ENCODE measurements at regions not wholly inside any gene's neighbourhood (a gene's known extent, or its start where the extent isn't known, plus 50 kb on each side); places are given as distances from the start of the nearest gene placed in this dataset.
A peak's percentile ranks its signal among the peaks of the same experiment; 100 is the strongest.
"Not testable (repeated sequence)": the region's sequence is repeated elsewhere in the genome, so short reads cannot be mapped to it uniquely, and the experiment has no call there.

DNA sequence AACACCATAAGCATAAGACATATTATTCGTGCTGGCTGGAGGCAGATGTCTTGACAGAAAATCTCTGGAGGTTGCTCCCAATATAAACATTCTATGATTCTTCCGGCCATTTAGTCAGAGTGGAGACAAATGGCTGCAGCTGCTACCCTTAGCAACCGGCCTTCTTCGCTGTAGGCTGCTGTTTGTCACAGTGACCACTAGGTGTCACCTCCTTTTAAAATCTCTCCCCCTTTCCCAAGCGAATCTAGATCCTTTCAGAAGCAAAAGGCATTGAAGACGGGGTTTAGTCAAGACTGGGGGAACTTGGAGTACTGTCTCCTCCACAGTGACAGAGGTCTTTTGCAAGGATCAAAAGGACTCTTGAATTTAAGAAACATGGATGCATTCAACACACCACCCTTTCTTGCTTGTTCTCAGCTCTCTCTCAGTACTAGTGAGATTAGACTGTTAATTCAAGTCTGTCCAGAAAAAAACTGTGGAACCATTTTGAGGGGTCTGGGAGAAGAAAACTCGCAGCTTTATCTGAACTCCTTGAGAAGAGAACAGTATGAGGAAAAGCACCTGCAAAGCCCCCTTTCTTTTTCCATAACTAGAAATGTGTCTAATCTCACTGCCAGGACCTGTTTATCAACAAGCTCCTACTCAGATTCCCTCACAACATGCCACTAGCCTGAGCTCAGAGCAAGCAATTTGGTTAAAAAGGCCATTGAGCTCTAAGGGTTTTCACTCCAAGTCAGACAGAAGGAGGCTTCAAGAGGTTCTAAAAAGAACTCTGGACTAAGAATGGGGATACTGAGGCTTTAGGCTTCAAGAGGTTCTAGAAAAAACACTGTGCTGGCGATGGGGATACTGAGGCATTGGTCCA, 408.3 kb upstream of the PLXNA2 start:
- peak; percentile 83 for DNase-seq

DNA sequence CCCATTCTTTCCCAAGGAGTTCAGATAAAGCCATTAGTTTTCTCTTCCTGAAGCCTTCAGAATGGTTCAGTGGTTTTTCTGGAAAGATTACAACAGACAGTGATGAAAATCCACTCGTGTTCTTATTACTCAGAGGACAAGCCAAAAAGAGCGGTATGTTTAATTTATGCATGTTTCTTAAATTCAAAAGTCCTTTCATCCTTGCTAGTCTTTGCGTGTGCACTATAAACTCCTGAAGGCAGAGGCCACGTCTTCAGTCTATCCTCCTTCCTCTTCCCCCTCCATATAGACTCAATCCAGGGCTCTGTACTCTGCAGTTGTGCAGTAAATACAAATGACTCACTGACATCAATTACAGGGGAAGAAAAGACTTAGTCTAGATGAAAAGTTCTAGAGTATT, 409.2 kb upstream of the PLXNA2 start:
- DNase-seq: no peak

DNA sequence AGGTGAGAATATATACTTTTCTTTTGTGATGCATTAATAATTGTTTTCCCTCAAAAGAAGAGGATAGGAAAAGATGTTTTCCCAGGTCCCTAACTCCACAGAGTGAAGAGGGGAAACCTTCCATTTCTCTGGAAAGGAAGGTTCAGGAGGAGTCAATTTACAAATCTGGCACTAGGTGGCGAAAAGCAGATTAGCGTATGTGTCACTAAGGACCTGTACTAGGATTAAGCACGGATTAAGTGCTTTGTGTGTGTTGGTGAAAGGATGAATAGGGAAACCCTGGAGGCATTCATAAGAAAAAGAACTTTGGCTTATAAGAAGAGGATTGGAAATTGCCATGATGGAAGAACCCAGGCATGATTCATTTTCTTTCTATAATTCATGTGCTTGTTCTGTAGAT, 410.1 kb upstream of the PLXNA2 start:
- no peak for DNase-seq

DNA sequence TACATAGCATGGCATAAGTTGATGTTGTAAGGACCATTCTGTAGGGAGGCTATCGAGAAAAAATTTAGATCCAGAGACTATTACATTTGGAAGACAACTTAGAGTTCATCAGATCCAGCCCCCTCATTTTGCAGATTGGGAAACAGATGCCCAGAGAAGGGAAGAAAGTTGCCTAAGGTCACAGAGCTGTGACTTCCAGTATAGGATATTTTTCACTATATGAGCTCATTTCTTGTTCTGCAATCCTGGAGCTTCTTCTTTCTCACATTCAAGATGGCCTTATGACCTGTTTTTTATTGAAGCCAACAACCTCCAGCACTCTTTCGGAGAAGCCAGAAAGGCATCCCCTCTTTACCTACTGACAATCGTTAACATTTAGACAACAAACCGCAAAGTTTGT, 421.8 kb upstream of the PLXNA2 start:
- no peak for DNase-seq

DNA sequence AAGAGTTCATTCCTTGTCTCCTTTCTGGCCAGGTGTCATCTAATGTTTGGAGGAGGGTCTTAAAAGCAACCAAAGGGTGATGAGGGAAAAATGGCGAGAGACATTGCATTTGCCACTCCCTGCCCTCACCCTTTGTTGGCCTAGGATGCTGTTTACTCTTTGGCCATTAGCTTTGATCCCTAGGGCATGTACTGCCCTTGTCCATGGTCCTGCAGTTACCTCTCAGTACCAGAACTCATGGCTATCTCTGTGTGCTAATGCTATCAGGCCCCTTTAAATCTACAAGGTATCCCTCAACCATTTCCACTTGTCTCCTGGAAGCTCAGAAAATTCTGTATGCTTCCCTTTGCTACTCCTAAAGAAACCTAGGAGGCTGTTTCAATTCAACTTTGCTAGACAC, 424.8 kb upstream of the PLXNA2 start:
- no peak for DNase-seq

DNA sequence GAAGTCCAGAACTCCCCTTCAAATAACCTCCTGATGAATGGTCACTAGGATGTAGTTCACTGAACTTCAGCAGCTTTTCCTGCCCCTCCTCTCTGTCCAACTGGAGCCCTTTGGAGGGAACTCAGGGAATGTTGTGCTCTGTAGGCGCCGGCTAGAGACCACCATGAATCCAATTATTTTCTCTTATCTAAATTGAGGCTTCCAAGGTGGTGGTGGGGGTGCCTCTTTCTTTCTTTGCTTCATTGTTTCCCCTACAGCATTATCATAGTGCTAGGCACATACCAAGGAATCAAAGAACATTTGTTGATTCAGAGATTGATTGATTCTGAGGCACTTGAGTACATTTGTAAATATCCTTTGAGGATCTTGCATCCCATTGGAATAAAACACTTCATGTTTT, 426.6 kb upstream of the PLXNA2 start:
- DNase-seq: no peak

DNA sequence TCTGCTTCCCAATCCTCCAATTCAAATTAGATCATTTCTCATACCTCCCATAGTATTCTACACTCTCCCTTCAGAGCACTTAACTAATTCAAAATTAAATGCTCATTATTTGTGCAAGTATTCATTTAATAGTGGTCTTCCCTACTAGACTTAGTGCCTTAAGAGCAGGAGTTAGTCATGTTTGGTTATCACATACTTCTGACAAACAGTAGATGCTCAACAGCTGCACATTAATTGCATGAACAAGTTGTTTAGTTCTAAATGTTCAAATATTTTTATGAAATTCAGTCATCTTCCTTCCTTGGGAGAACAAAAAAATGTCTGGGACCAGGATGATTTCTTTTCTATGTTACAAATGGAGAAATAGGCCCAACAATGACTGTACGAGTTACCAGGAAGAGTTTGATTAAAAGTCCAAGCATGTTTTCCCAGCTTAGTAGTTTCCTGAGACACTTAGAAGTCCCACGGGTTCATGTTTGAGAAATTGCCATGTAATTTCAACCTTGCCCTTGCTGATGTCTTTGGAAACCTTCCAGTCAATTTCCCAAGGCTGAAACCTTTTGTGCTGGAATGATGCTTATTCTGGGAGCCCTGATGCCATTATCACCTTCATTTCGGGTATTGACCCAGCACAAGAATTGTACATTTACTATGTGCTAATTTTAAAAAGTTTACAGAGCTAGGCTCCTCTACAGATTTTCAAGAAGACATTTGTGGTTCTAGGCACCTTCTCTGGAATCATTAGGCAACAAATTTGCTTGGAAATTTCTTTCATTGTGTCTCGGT, 437.9 kb upstream of the PLXNA2 start:
- no peak for DNase-seq

DNA sequence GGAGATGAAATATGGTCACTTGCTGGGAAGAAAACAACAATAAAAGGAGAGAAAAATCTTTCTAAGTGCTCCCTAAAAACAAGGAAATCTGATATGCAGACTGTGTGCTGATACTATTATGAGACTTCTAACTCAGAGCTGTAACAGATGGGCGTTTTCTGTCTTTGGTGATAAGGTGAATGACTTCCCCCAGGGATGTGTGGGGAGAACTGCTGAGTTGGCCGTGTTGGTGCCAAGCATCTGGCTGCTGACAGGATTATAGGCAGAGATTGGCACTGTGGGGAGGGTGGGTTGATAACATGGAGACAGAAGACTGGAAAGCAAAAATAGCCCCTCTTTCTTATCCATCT, 438.5 kb upstream of the PLXNA2 start:
- DNase-seq: no peak

DNA sequence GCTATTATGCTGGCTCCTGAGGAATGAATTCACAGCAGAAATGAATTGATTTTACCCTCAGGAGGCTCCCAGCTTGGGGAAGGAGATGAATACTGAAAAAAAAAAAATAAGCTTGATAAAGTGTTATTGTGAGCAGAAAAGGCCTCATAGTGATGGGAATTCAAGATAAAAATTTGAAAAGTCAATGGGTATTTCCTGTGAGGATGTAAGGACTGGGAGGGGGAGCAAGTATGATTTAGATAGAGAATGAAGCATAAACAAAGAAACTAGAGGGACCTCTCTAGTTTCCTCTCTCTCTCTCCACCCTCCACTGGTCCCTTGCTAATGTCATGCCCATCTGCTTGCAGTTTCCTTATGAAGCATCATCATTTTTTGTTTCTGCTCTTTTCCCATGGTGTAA, 439.0 kb upstream of the PLXNA2 start:
- DNase-seq: no peak

DNA sequence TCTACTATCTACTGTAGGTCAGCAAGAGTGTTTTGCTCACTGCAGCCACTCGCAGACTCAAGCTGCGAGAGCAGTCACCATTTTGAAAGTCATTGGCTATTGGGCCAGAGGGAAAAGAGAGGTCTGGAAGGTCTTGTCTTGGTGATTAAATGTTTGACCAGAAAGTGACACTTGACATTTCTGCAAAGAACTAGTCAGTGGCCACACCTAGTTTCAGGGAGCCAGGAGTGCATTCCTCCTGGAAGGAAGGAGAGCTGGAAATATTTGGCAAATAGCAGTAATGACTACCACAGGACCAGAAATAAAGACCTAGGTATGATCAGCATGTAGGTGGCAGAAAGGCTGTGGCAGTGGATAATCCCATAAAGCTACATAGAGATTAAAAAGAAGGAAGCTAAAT, 440.0 kb upstream of the PLXNA2 start:
- no peak for DNase-seq

DNA sequence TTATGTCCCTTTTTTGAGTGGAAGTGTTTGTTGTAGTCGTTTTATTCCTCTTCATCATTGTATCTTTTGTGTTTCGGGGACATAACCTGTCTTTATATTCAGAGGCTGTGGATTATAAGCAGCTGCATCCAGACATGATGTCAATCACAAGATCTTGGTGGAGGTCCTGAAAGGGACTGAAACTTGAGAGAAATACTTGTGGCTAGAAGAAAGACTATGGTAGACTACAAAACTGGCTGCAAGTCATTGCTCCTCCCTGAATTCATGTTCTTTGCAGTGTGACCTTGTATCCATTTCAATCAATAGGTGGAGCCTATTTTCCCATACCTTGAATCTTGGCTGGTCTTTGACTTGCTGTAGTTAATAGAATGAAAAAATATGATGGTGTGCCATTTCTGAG, 442.4 kb upstream of the PLXNA2 start:
- no peak for DNase-seq

DNA sequence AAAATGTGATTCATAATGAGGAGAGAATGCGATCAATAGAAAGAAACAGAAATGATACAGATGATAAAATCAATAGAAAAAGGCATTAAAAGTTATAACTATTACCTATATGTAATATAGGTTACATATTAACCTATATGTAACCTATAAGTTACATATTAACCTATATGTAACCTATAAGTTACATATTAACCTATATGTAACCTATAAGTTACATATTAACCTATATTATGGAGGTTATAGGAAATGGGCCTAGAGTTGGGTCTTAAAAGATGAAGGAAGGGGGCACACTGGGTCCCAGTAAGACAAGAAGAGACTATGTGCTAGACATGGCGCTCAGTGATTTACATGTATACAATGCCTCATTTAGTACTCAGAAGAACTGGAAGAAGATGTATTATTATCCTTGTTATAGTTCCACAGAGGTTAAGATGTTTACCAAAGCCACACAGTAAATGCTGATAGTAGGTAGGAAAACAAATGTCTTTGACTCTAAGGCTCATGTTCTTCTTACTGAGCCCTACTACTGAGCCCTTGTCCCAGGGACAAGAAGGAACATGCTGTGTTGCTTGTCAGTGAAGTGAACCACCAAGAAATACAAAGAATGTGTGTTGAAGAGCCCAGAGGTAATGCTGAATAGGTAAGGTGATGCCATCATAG, 444.6 kb upstream of the PLXNA2 start:
- no peak for DNase-seq

DNA sequence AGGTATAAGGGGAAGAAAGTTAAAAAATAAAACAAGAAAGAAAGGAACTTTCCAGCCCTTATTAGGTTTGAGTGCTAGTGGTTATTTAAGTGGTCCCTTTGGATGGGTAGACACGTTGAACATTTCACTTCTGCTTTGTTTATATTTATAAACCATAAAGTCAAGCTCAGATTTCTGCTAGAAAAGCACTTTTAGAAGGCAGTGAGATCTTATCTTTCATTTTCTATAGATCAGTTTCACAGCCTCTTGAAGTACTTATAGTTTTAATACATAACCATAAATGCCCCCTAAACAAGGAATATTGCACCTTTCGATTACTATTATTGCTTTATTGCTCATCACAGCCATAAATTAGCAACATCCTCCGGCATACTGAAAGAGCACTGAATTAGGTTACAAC, 446.8 kb upstream of the PLXNA2 start:
- no peak for DNase-seq

DNA sequence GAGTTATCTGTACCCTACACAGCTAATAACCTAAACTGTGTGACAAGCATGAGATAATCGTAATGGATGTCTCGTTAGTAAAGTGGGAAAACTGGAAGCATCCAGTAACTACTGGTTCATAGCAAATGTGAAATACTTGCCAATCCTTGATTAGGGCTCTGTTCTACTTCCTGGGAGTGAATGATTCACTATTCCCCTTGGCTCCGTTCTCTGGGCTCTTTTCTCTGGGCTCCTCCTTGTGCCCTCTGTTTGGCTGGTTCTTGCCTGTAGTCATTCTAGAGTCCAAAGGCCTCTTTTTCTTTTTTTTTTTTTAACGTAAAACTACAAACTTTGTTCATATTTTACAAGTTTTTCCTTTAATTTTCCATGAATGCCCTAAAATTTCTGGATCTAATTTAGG, 465.8 kb upstream of the PLXNA2 start:
- DNase-seq: no peak

DNA sequence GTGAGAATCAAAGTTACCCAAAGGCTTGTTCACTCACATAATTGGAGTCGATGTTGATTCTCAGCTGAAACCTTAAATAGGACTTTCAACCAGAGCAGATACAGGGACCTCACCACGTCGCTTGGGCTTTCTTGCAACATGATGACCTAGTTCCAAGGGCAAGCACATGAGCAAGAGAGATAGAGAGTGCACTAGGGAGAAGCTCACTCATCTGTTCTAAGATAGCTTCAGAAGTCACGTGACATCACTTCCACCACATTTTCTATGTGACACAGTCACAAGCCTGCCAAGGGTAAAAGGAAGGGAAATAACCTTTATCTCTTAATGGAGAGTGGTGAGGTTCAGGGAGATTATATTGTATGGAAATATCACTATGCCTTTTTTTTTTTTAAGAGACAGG, 470.1 kb upstream of the PLXNA2 start:
- no peak for DNase-seq

DNA sequence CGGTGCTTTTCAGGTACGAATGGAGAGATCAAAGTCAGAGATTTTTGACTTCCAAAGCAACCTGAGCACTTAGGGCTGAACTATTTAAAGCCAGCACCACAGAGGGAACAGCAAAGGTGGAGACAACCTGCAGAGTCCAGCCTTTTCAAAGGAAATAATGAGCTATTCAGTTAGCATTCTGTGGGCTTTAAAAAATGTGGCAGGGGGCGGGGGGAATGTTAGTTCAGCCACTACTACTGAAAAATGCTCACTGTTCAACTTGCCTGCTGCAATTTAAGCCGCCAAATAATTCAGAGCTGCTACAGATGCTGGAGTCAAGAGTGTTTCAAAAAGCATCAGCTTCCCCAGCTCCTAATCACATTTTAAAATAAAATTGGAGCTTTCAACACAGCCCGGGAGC, 473.3 kb upstream of the PLXNA2 start:
- DNase-seq: no peak

DNA sequence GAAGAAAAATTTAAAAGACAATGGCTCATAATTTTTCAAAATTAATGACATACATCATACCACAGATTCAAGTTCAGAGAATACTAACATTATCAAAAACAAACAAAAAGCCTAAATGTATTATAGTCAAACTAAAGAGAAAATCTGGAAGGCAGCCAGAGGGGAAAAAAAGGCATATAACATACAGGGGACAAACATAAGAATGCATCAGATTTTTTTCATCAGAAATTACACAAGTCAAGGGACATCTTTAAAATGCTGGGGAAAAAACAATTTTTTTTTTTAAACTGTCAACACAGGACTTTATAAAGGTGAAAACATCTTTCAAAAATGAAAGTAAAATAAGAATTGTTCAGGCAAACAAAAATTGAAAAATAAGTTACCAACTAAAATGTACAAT, 478.4 kb upstream of the PLXNA2 start:
- no peak for DNase-seq

DNA sequence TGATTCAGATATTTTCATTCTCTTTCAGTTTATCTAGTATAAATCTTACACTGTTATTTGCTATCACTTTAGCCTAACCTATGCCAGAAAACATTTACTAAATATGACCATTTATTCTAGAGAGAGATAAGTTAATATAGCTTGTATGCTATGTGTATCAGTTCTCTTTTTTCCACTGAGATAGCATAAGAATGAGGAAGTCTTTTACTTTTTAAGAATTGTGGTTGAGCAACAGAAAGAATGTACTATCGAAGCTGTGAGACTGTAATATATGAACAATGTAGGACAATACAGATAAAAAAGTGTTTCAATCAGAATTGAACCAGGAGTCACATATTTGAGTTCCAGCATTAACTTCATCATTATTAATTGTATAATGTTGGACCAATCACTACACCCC, 479.9 kb upstream of the PLXNA2 start:
- DNase-seq: no peak

DNA sequence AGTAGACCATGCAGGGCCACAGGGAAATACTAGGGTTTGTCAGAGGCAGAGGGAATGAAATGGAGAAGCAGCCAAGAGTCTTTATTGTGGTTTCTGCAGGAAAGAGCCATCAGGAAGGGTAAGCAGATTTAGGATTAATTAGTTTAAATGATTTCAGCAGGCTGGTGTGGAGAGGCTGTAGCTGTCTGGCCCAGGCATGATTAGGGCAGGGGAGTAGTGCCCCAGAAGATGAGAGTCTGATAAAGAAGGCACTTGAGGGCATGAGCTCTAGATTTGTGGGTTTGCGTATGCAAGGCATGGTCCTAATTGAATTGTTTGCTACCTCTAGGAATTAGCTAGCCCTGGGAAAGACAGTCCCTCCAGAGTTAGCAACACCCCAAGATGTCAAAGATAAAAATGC, 484.6 kb upstream of the PLXNA2 start:
- no peak for DNase-seq

DNA sequence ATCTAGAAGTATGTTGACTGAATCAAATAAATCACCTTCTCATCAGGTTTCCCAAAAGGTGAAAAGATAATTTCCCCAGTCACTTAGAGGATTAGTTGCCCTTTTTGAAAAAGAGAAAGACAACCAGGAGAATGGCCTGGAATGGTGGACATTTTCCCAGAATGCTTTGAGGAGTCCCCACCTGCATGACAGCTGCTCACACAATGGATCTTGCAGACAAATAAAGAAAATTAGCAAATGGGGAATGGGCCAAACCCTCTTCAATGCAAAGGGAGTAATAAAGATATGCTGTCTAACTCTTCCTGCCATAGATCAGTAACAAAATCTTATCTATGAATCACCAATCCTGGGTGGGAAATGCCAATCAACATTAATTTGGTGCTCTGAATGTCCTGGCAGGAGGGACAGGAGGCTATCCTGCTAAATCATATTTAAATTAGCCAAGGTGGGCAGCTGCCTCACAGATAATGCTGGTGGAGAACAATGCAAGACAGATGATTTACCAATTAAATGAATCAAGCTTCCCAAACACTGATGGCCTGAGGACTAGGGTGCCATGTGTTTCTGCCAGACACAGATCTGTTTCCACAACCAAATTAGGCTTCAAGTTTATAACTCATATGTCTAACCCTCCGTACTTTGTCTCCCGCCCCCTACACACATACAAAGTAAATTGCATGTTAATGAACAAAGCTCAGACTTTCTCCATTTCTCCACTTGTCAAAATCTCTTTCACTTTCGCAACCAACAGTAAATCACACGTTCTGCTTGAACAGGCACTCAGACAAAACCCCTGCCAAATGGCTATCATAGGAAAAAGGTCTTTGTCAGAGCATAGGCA, 488.0 kb upstream of the PLXNA2 start:
- DNase-seq: peak; percentile 76

DNA sequence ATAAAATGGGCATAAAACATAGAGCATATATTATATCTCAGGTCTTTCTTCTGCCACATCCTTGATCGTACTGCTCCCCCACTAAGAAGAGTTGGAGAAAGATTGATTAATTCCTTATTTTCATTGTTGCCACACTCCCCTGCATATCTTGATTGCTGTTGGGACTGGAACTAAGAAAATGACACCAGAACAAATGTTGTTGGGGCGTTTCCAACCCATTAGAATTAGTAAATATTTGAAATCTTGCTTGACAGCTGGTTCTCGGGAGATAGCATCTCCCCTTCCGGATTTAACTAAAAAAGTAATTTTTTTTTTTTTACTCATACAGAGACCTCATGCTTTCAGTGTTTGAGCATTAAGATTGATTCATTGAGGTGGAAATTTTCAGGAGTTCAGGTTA, 493.0 kb upstream of the PLXNA2 start:
- DNase-seq: no peak

DNA sequence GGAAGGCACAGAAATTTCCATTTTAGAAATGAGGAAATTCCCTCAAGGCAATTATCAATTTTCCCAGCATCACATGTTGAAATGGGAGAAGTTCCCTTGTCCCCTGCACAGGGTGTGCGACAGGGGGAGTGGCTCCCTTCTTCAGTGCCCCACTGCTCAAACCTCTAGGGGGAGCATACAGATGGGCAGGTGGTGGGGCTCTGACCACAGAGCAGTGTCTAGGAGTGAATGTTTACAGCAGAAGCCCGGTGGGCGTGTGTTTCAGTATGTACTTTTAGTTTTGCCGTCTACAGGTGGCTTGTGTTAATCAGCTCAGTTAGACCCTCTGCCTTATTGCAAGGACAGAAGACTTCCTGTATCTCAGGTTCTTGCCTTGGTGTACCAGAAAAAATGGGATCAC, 493.7 kb upstream of the PLXNA2 start:
- no peak for DNase-seq

DNA sequence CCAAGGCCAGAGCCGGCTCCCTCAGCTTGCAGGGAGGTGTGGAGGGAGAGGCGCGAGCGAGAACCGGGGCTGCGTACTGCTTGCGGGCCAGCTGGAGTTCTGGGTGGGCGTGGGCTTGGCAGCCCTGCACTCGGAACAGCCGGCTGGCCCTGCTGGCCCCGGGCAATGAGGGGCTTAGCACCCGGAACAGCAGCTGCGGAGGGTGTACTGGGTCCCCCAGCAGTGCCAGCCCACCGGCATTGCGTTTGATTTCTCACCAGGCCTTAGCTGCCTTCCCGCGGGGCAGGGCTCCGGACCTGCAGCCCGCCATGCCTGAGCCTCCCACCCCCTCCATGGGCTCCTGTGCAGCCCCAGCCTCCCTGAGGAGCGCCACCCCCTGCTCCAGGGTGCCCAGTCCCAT, 495.5 kb upstream of the PLXNA2 start:
- DNase-seq: not testable (repeated sequence)

Measured in SHP77 treated with DMSO at 0.1 percent for 48 hours (cell line).